ENCODE measurements at regions not wholly inside any gene's neighbourhood (a gene's known extent, or its start where the extent isn't known, plus 50 kb on each side); places are given as distances from the start of the nearest gene placed in this dataset.
"Not testable (repeated sequence)": the region's sequence is repeated elsewhere in the genome, so short reads cannot be mapped to it uniquely, and the experiment has no call there.

- no peak for DNase-seq
These were observed 158.8 kb upstream of the SPRY2 start for GRCh38 chr13:80499536-80500290.

DNA sequence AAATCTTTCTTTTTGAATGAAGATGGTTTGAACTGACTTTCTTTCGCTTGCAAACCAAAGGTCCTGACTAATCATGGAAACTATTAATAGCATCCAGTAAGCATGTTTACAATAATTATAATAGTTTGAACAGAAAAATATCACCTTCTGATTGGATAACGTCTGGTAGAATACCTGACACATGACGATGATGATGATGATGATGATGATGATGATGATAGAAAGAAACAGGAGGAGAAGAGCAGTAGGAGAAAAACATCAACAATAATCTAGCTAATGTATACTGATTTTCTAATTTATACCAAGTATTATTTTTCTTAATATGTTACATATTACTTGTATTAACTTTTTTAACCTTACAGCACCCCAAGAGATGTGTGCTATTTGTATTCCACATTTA is 157.5 kb upstream of the SPRY2 start:
- DNase-seq = no peak

DNA sequence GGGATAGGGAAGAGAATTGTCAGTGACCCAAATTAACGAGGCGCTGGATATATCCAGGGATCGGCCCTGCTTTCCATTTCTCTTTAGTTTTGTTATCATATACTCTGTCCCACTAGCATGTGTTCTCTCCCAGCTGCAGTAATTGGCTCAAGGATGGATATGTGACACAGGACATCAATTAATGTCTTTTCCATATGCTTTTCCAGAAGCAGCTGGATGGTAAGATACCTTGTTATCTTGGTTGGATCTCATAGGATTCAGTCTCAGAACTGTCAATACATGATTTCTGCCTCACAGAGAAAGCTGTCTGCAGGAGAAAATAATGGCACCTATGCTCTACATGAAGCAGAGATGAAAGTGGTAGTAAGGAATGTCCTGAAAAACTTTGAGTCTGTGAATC is 157.1 kb upstream of the SPRY2 start:
- DNase-seq = no peak

GRCh38 chr13:80497439-80497838 is 156.5 kb upstream of the SPRY2 start:
- DNase-seq = no peak

DNA sequence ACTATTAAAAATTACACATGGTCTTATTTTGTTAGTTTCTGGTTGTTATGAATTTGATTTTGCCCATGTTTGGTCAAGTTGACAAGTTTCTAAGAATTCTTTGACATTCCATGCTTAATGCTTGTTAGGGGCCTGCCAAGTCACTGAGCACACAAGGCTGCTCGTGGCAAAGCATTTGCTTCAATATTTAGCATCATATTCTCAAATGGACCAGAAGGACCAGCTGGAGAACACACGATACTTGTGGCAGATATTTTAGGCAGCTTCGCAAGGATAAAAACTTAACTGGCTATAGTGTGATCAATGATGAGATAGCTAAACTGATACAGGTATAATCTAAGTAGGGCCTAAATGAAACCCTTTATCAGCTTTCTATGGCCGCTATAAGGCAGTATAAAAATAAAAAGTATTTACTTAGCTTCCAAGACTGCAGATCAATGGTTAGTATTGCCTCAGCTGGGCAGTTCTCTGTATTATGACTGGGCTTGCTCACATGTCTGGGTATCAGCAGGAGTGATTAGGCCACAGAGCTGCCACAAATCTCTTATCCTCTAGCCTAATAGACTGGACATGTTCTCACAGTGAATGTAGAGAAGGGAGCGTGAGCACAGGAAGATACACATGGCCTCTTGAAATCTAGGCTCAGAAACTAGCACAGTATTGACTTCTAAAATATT is 155.9 kb upstream of the SPRY2 start:
- DNase-seq = no peak

GRCh38 chr13:80490491-80490943 is 149.6 kb upstream of the SPRY2 start:
- DNase-seq = not testable (repeated sequence)

DNA sequence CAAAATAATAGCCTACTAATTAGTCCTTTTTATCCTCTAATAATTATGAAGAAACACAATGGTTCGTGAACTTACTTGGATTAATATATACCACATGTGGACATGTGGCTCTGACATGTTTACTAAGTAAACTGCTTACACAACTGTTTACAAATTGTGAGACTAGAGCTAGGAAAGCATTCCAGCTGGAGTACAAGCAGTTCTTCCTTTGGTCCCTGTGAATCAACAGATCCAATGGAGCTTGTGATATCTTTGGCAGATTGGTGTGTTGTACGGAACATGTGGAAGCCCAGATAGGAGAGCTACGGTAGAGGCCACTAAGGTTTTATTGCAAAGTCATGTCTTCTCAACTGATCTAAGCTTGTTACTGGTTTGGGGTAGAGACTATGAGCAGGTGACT is 145.5 kb upstream of the SPRY2 start:
- DNase-seq = no peak

GRCh38 chr13:80483157-80483556 is 142.2 kb upstream of the SPRY2 start:
- DNase-seq = no peak

DNA sequence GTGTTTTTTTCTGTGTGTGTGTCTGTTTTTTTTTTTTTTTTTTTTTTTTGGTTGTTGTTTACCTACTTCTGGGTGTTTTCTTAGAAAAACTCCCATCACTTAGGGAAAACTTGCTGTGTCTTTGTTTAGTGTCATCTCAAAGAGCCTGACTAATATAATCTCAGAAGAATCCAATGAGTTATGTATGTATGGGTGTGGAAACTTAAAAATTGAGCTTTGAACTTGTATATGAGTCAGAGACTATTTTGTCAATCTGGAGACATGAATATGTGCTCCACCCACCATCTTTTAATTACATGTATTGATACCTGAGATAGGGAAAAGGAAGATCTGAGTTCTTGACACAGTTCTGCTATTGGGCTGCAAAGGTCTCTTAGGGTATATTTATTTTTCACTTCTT is 140.7 kb upstream of the SPRY2 start:
- DNase-seq = no peak

- no peak for DNase-seq
These were observed 136.9 kb upstream of the SPRY2 start for GRCh38 chr13:80477661-80478443.

GRCh38 chr13:80476953-80477352 is 136.0 kb upstream of the SPRY2 start:
- DNase-seq = no peak

DNA sequence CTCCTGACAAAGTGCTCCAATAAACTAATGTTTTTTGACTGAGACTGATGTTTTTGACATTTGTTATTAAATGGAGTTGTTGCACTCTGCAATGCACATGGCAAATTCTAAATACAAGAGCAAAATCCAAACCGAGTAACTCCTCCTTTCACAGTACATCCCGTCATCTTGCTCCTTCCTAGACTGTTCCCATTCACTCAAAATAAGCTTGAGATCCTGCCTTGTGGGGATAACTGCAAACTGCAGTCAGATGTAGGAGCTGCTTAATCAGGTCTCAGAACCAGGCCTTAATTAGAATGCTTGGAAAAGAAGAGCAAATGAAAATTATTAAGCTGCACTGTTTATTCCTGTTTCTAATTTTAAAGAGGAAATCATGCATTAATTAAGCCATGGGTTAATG is 134.8 kb upstream of the SPRY2 start:
- DNase-seq = no peak

GRCh38 chr13:80473695-80474094 is 132.8 kb upstream of the SPRY2 start:
- DNase-seq = no peak

GRCh38 chr13:80469853-80470381 is 129.0 kb upstream of the SPRY2 start:
- no peak for DNase-seq

DNA sequence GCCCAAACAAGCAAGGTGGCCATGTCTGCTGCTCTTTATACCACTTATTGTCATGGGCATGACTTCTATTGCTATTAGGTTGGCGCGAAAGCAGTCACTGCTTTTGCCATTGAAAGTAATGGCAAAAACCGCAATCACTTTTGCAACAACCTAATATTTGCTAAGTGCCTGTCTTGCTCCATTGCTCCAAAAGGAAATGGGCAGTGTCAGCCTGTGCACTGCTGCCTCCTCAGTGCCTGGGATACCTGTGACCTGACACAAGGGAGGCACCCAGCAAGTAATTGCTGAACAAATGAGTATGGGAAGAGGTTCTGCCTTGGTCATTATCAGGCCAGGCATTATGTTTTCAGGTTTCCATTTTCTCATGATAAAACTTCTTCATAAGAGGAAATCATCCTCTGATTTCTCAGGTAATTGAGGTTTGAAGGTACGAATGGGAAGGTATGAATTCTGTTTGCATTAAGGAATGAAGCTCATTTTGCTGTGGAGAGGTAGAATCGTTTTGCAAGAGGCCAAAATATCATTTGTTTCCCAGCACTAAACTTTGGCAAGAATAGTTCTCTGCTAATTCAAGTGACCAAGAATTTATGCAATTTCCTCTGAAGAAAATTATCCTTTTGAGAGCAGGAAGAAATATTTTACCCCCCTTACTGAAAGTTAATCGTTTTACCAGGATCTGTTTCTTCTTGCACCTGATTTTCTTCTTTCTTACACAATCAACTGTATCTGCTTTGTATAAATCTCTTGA is 128.4 kb upstream of the SPRY2 start:
- DNase-seq = no peak

GRCh38 chr13:80465321-80465720 is 124.4 kb upstream of the SPRY2 start:
- DNase-seq = no peak

GRCh38 chr13:80463673-80464352 is 122.9 kb upstream of the SPRY2 start:
- DNase-seq = no peak

GRCh38 chr13:80462567-80462966 is 121.6 kb upstream of the SPRY2 start:
- no peak for DNase-seq

DNA sequence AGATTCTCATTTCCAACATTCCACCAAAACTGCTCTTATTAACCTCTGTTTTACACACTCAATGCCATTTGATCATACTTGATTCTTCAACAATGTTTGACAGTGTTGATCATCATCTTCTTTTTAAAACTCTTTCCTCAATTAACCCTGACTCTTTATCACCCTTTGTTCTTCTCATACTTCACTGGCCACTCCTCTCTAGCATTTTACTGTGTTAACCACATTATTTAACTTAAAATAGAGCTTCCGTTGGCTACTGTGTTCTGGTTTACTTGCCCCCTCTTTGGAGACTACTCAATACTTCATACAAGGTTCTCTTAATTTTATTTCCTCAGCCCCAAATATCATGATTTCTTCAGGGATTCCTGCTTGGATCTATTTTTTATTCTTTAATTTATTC is 121.1 kb upstream of the SPRY2 start:
- no peak for DNase-seq

GRCh38 chr13:80458543-80458942 is 117.6 kb upstream of the SPRY2 start:
- DNase-seq = no peak

DNA sequence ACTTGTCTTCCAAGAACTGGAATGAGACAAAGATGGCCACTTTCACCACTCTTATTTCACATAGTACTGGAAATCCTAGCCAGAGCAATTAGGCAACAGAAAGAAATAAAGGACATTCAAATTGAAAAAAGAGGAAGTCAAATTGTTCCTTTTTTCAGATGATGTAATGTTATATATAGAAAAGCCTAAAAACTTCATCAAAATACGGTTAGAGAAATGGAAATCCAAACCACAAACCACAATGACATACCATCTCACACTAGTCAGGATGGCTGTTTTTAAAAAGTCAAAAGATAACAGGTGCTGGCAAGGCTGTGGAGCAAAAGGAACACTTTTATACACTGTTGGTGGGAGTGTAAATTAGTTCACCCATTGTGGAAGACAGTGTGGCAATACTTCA is 113.3 kb upstream of the SPRY2 start:
- no peak for DNase-seq

GRCh38 chr13:80452279-80452678 is 111.4 kb upstream of the SPRY2 start:
- DNase-seq = no peak

Data from activated gamma-delta T cell (primary cell).